LNCaP clone FGC (cell line): ENCODE measurements at regions not wholly inside any gene's neighbourhood (a gene's known extent, or its start where the extent isn't known, plus 50 kb on each side); places are given as distances from the start of the nearest gene placed in this dataset.
"Not testable (repeated sequence)": the region's sequence is repeated elsewhere in the genome, so short reads cannot be mapped to it uniquely, and the experiment has no call there.

ENCODE experiments used
- DNase-seq: peaks from one replicate; pipeline ENCODE4 v3.0.0-alpha.2; 2011; ENCODE audit warnings: low read depth
- H3K4me3 ChIP-seq: 2 replicates; pipeline ENCODE4 v1.5.1; 2011; ENCODE audit warnings: mild to moderate bottlenecking, low read depth, low read length, control low read depth
- CTCF ChIP-seq: IDR thresholded peaks from 2 replicates; pipeline ENCODE4 v1.5.1; 2012; ENCODE audit warnings: mild to moderate bottlenecking; ENCODE audit not compliant: control insufficient read depth, insufficient read depth; ENCODE audit errors: extremely low read depth

GRCh38 chr1:104621221-104621620 lies 871.5 kb downstream of the AMY1C start:
- no peak overlapping the region for H3K4me3 ChIP-seq
- no peak for DNase-seq

GRCh38 chr1:104624538-104624937 lies 874.8 kb downstream of the AMY1C start:
- no peak overlapping the region for H3K4me3 ChIP-seq
- no peak for DNase-seq
- no peak for TF ChIP-seq CTCF

More at GRCh38 chr1:104621221-104621620, 871.5 kb downstream of the AMY1C start:
- no peak for TF ChIP-seq CTCF

GRCh38 chr1:104629589-104629988 lies 879.9 kb downstream of the AMY1C start:
- no peak for DNase-seq
- no peak for TF ChIP-seq CTCF
- no peak overlapping the region for H3K4me3 ChIP-seq

- H3K4me3 ChIP-seq: no peak overlapping the region
- no peak for TF ChIP-seq CTCF
- peak; percentile 23 for DNase-seq
Measured at GRCh38 chr1:104630567-104631149, 881.0 kb downstream of the AMY1C start.

- TF ChIP-seq CTCF: peak; percentile 49
- DNase-seq: no peak
- no peak overlapping the region for H3K4me3 ChIP-seq
Measured at GRCh38 chr1:104636581-104636980, 886.9 kb downstream of the AMY1C start.

- peak; percentile 43 for DNase-seq
- H3K4me3 ChIP-seq: no peak overlapping the region
- TF ChIP-seq CTCF: no peak
Measured at GRCh38 chr1:104646233-104646632, 896.5 kb downstream of the AMY1C start.

GRCh38 chr1:104648269-104648691 lies 898.6 kb downstream of the AMY1C start:
- no peak overlapping the region for H3K4me3 ChIP-seq
- DNase-seq: no peak
- peak; percentile 71 for TF ChIP-seq CTCF

- not testable (repeated sequence) for H3K4me3 ChIP-seq, DNase-seq
Measured at GRCh38 chr1:104664374-104664773, 914.7 kb downstream of the AMY1C start.
